Activated CD8-positive, alpha-beta memory T cell treated with anti-CD3 and anti-CD28 coated beads, Interleukin-2, amount 50 U/mL, for 24 hours (primary cell): ENCODE measurements at regions not wholly inside any gene's neighbourhood (a gene's known extent, or its start where the extent isn't known, plus 50 kb on each side); places are given as distances from the start of the nearest gene placed in this dataset.
"Not testable (repeated sequence)": the region's sequence is repeated elsewhere in the genome, so short reads cannot be mapped to it uniquely, and the experiment has no call there.

Source experiments
- DNase-seq: peaks from one replicate; pipeline ENCODE4 v3.0.0-alpha.2; 2020; ENCODE audit errors: extremely low read depth

- no peak for DNase-seq
Observed at GRCh38 chr3:8307545-8308110, 194.0 kb upstream of the LMCD1 start.

- DNase-seq, result no peak
Observed at GRCh38 chr3:8311321-8311720, 190.3 kb upstream of the LMCD1 start.

- no peak for DNase-seq
Observed at GRCh38 chr3:8312685-8313084, 188.9 kb upstream of the LMCD1 start.

GRCh38 chr3:8313560-8314267 is 187.9 kb upstream of the LMCD1 start:
- no peak for DNase-seq

- not testable (repeated sequence) for DNase-seq
Observed at GRCh38 chr3:8315526-8315925, 186.1 kb upstream of the LMCD1 start.

GRCh38 chr3:8317661-8318649 is 183.7 kb upstream of the LMCD1 start:
- DNase-seq, result no peak

- DNase-seq, result no peak
Observed at GRCh38 chr3:8319935-8320634, 181.5 kb upstream of the LMCD1 start.

- no peak for DNase-seq
Observed at GRCh38 chr3:8320711-8321458, 180.7 kb upstream of the LMCD1 start.

GRCh38 chr3:8324747-8325146 is 176.9 kb upstream of the LMCD1 start:
- DNase-seq, result no peak

- no peak for DNase-seq
Observed at GRCh38 chr3:8325306-8325705, 176.3 kb upstream of the LMCD1 start.

GRCh38 chr3:8325833-8326232 is 175.8 kb upstream of the LMCD1 start:
- DNase-seq, result not testable (repeated sequence)

- no peak for DNase-seq
Observed at GRCh38 chr3:8327739-8328138, 173.9 kb upstream of the LMCD1 start.

- DNase-seq, result no peak
Observed at GRCh38 chr3:8328967-8329366, 172.7 kb upstream of the LMCD1 start.

- no peak for DNase-seq
Observed at GRCh38 chr3:8329598-8329997, 172.0 kb upstream of the LMCD1 start.

- no peak for DNase-seq
Observed at GRCh38 chr3:8336456-8336855, 165.2 kb upstream of the LMCD1 start.

- no peak for DNase-seq
Observed at GRCh38 chr3:8338424-8338823, 163.2 kb upstream of the LMCD1 start.

GRCh38 chr3:8341821-8342247 is 159.8 kb upstream of the LMCD1 start:
- DNase-seq, result no peak

GRCh38 chr3:8343058-8343457 is 158.6 kb upstream of the LMCD1 start:
- no peak for DNase-seq

GRCh38 chr3:8345398-8345797 is 156.2 kb upstream of the LMCD1 start:
- DNase-seq, result no peak

- no peak for DNase-seq
Observed at GRCh38 chr3:8348076-8348475, 153.5 kb upstream of the LMCD1 start.

- DNase-seq, result no peak
Observed at GRCh38 chr3:8352475-8352874, 149.1 kb upstream of the LMCD1 start.
